CD4-positive, alpha-beta T cell (primary cell): ENCODE measurements at regions not wholly inside any gene's neighbourhood (a gene's known extent, or its start where the extent isn't known, plus 50 kb on each side); places are given as distances from the start of the nearest gene placed in this dataset.

Source experiments
- ATAC-seq: fragments of 200-7000 bp; cut with Tn5 transposase; one replicate; pipeline ENCODE4 v1.10.0; 2022; ENCODE audit warnings: mild to moderate bottlenecking; ENCODE audit not compliant: poor library complexity
- CTCF ChIA-PET: fragments of 350-600 bp; sonication (Branson Sonifier 250); formaldehyde crosslinking; loops from one replicate; lab custom pipeline; 2021; ENCODE audit warnings: antibody characterized with exemption, inconsistent platforms; lab: Charles Lee
- POLR2A ChIA-PET: fragments of 350-600 bp; sonication (Branson Sonifier 250); formaldehyde crosslinking; loops from one replicate; lab custom pipeline; 2021; ENCODE audit warnings: antibody characterized with exemption, inconsistent platforms; lab: Charles Lee
- DNase-seq, 14 experiments: peaks; one replicate each; pipeline ENCODE4 v3.0.0-alpha.2; 2013 to 2020; ENCODE audit warnings: mixed read lengths in 2 of 14
- H3K27ac ChIP-seq, 2 donors: one replicate each; pipeline versions ENCODE4 v1.5.1 to v1.7.0; 2013; ENCODE audit warnings: low read length in 2 of 2, low read depth in 1 of 2, mild to moderate bottlenecking in 1 of 2
- H3K27me3 ChIP-seq, 2 experiments: 1 replicate in 1 of 2; 2 replicates in 1 of 2; pipeline versions ENCODE4 v1.6.1 to v1.7.0; 2013; ENCODE audit warnings: low read length in 2 of 2, control low read depth in 1 of 2, mild to moderate bottlenecking in 1 of 2, moderate library complexity in 1 of 2; ENCODE audit not compliant: insufficient read depth in 2 of 2, control insufficient read depth in 1 of 2
- H3K36me3 ChIP-seq: one replicate; pipeline ENCODE4 v1.6.1; 2013; ENCODE audit warnings: low read length, control low read depth; ENCODE audit not compliant: insufficient read depth
- H3K4me1 ChIP-seq: one replicate; pipeline ENCODE4 v1.6.1; 2013; ENCODE audit warnings: low read length, control low read depth; ENCODE audit not compliant: insufficient read depth
- H3K4me3 ChIP-seq: one replicate; pipeline ENCODE4 v1.5.1; 2013; ENCODE audit warnings: mild to moderate bottlenecking, low read length, moderate library complexity
- H3K9me3 ChIP-seq, 2 experiments: 1 replicate in 1 of 2; 2 replicates in 1 of 2; pipeline versions ENCODE4 v1.6.1 to v1.7.0; 2013; ENCODE audit warnings: low read length in 2 of 2, mild to moderate bottlenecking in 2 of 2, control low read depth in 1 of 2, moderate library complexity in 1 of 2; ENCODE audit not compliant: control insufficient read depth in 1 of 2, insufficient read depth in 1 of 2
- H3K27ac Mint-ChIP-seq: one replicate; pipeline ENCODE4 v1.8.0; 2020; ENCODE audit warnings: mixed read lengths
- H3K27me3 Mint-ChIP-seq: one replicate; pipeline ENCODE4 v1.8.0; 2021; ENCODE audit warnings: mixed read lengths
- H3K36me3 Mint-ChIP-seq: one replicate; pipeline ENCODE4 v1.8.0; 2021; ENCODE audit warnings: low read depth, mixed read lengths
- H3K4me1 Mint-ChIP-seq: one replicate; pipeline ENCODE4 v1.8.0; 2021; ENCODE audit warnings: low read depth, mixed read lengths
- H3K4me3 Mint-ChIP-seq: one replicate; pipeline ENCODE4 v1.8.0; 2020; ENCODE audit warnings: mild to moderate bottlenecking, mixed read lengths
- H3K9me3 Mint-ChIP-seq: one replicate; pipeline ENCODE4 v1.8.0; 2020; ENCODE audit warnings: mixed read lengths
- CTCF ChIP-seq: fragments of 200-600 bp; IDR thresholded peaks from one replicate; pipeline ENCODE4 v1.8.0; 2022; ENCODE audit warnings: antibody characterized with exemption, mild to moderate bottlenecking
- intact Hi-C, 2 experiments: fragments of 100-400 bp; cut with DNase I in 1 of 2; cut with micrococcal nuclease in 1 of 2; formaldehyde crosslinking; loops; one replicate each; pipeline versions ENCODE4 v1.15.1 to v1.9.0; 2023 to 2025; cut with DNase I, micrococcal nuclease

DNA sequence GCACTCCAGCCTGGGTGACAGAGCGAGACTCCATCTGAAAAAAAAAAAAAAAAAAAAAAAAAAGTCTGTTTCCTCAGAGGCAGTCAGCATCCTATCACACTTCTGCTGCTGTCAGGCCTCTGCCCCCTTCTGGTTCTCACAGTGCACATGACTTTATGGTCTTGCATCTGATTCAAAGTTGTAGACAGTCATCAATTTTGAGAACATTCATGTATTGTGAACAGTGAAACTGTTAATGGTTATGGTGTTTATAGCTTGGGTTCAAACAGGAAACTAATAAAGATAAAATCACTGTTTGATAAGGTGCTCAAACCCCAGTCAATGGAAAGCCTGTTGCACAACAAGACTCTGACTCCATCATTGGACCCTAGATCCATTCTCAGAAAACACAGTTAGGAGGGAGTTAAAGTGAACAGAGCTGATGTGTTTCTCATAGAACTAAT, 61.4 kb downstream of the FOXD1 start:
- intact Hi-C loops = loop anchor here (5.0 to 10.0 kb wide), 3 partner anchors 50 to 432 kb away; partner anchors contain the start of gene FCHO2 (in 1 of the 2)
- peaks cover 21% of the 10 kb centered on the region for H3K27me3 Mint-ChIP-seq
- peaks cover 39% of the 10 kb centered on the region for H3K4me1 Mint-ChIP-seq
- peaks cover 6 to 15% of the 10 kb centered on the region in 2 experiments for H3K9me3 ChIP-seq
- TF ChIP-seq CTCF = no peak
- H3K9me3 Mint-ChIP-seq = peaks cover 9% of the 10 kb centered on the region
- H3K27me3 ChIP-seq = peaks cover 17 to 20% of the 10 kb centered on the region in 2 experiments
- peak overlapping the region; percentile 34 for H3K27ac Mint-ChIP-seq
- ChIA-PET CTCF (interaction anchor here (0.7 to 1.1 kb wide), 2 partner anchors 64 to 171 kb away, joined by 3 to 4 read pairs; no protein-coding TSS in a partner anchor), POLR2A (interaction anchor here (1.6 to 2.1 kb wide), 3 partner anchors 9 to 62 kb away, joined by 6 to 8 read pairs (median 7); partner anchors contain the start of gene FOXD1)
- H3K4me3 ChIP-seq = no peak overlapping the region
- H3K36me3 ChIP-seq = no peaks in the 10 kb centered on the region
- H3K36me3 Mint-ChIP-seq = no peaks in the 10 kb centered on the region
- H3K4me3 Mint-ChIP-seq = peak overlapping the region; percentile 62
- no peak for ATAC-seq
- peak in 3 of 14 experiments; percentile 14 to 50 (median 46) for DNase-seq
- H3K4me1 ChIP-seq = peaks cover 34% of the 10 kb centered on the region
- H3K27ac ChIP-seq = no peak overlapping the region

- H3K27ac ChIP-seq = no peak overlapping the region
- Mint-ChIP-seq H3K36me3 (no peaks in the 10 kb centered on the region), H3K27ac (no peak overlapping the region), H3K27me3 (peaks cover 38% of the 10 kb centered on the region), H3K4me3 (no peak overlapping the region), H3K9me3 (peaks cover 9% of the 10 kb centered on the region), H3K4me1 (peaks cover 51% of the 10 kb centered on the region)
- CTCF ChIA-PET = no interaction called here
- peaks cover 15 to 28% of the 10 kb centered on the region in 2 experiments for H3K9me3 ChIP-seq
- ATAC-seq (no peak), DNase-seq (no peak)
- H3K4me1 ChIP-seq = peaks cover 57% of the 10 kb centered on the region
- POLR2A ChIA-PET = no interaction called here
- H3K4me3 ChIP-seq = no peak overlapping the region
- no peaks in the 10 kb centered on the region for H3K36me3 ChIP-seq
- intact Hi-C loops = loop anchor here (5.0 to 10.0 kb wide), 4 partner anchors 52 to 430 kb away; partner anchors contain the start of gene FCHO2 (in 1 of the 2)
- TF ChIP-seq CTCF = no peak
- peaks cover 40 to 43% of the 10 kb centered on the region in 2 experiments for H3K27me3 ChIP-seq
These were observed 63.7 kb downstream of the FOXD1 start for GRCh38 chr5:73384861-73385260.

GRCh38 chr5:73382401-73382740, 66.2 kb downstream of the FOXD1 start:
- peaks cover 15 to 29% of the 10 kb centered on the region in 2 experiments for H3K9me3 ChIP-seq
- no peak overlapping the region for H3K4me3 Mint-ChIP-seq
- H3K27ac Mint-ChIP-seq = no peak overlapping the region
- CTCF ChIA-PET = no interaction called here
- H3K27me3 Mint-ChIP-seq = peaks cover 61% of the 10 kb centered on the region
- peaks cover 61 to 64% of the 10 kb centered on the region in 2 experiments for H3K27me3 ChIP-seq
- intact Hi-C loops = loop anchor here in 1 of 2 experiments (5.0 to 10.0 kb wide), 2 partner anchors 60 to 428 kb away; partner anchors contain the start of gene FCHO2
- no peak overlapping the region for H3K27ac ChIP-seq
- H3K9me3 Mint-ChIP-seq = peaks cover 9% of the 10 kb centered on the region
- DNase-seq (no peak), ATAC-seq (no peak)
- POLR2A ChIA-PET = no interaction called here
- H3K4me1 ChIP-seq = peaks cover 42% of the 10 kb centered on the region
- TF ChIP-seq CTCF = no peak
- H3K4me1 Mint-ChIP-seq = peaks cover 42% of the 10 kb centered on the region
- no peak overlapping the region for H3K4me3 ChIP-seq
- H3K36me3 Mint-ChIP-seq = no peaks in the 10 kb centered on the region
- no peaks in the 10 kb centered on the region for H3K36me3 ChIP-seq
